ENCODE measurements at regions not wholly inside any gene's neighbourhood (a gene's known extent, or its start where the extent isn't known, plus 50 kb on each side); places are given as distances from the start of the nearest gene placed in this dataset.
"Not testable (repeated sequence)": the region's sequence is repeated elsewhere in the genome, so short reads cannot be mapped to it uniquely, and the experiment has no call there.

DNA sequence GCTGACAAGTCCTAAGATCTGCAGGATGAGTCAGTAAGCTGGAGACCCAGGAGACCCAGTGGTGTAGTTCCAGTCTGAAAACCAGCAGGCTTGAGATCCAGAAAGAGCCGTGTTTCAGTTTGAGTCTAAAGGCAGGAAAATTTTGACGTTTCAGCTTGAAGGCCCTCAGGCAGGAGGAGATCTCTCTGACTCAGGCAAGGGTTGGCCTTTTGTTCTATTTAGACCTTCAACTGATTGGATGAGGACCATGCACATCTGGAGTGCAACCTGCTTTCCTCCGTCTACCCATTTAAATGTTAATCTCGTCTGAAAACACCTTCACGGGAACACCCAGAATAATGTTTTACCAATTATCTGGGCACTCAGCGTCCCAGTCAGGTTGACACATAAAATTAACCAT, 69.5 kb downstream of the NPIPA7 start:
- not testable (repeated sequence) for H3K4me2 ChIP-seq, H3K36me3 ChIP-seq, H3K9me3 ChIP-seq, H3K4me1 ChIP-seq, H4K20me1 ChIP-seq, H3K27ac ChIP-seq, H3K4me3 ChIP-seq, H3K27me3 ChIP-seq, H3K9ac ChIP-seq

- not testable (repeated sequence) for H3K4me3 ChIP-seq, H3K36me3 ChIP-seq, H3K27ac ChIP-seq, H3K4me1 ChIP-seq, H4K20me1 ChIP-seq, H3K27me3 ChIP-seq, H3K9ac ChIP-seq, H3K4me2 ChIP-seq, H3K9me3 ChIP-seq
Observed at GRCh38 chr16:16449712-16450237, 70.8 kb downstream of the NPIPA7 start.

GRCh38 chr16:16451721-16452410, 72.9 kb downstream of the NPIPA7 start:
- H3K36me3 ChIP-seq, H3K4me1 ChIP-seq, H4K20me1 ChIP-seq, H3K4me2 ChIP-seq, H3K9me3 ChIP-seq, H3K9ac ChIP-seq, H3K27ac ChIP-seq, H3K27me3 ChIP-seq, H3K4me3 ChIP-seq: not testable (repeated sequence)

- not testable (repeated sequence) for H3K9me3 ChIP-seq, H3K36me3 ChIP-seq, H3K4me3 ChIP-seq
Observed at GRCh38 chr16:16458579-16458978, 79.6 kb downstream of the NPIPA7 start.

DNA sequence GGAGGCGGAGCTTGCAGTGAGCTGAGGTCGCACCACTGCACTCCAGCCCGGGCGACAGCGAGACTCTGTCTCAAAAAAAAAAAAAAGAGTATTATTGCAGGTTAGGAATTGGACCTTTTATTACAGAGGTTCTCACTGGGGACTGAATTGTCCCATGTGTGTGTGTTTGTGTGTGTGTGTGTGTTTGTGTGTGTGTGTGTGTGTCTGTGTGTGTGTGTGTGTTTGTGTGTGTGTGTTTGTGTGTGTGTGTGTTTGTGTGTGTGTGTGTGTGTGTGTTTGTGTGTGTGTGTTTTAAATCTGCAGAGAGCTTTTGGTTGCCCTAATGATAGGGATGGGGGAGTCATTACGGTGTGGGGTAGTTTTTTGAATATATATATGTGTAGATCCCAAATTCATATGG, 84.9 kb downstream of the NPIPA7 start:
- H4K20me1 ChIP-seq, H3K27me3 ChIP-seq, H3K9me3 ChIP-seq, H3K4me3 ChIP-seq, H3K4me2 ChIP-seq, H3K27ac ChIP-seq, H3K36me3 ChIP-seq, H3K4me1 ChIP-seq, H3K9ac ChIP-seq: not testable (repeated sequence)

More at GRCh38 chr16:16458579-16458978, 79.6 kb downstream of the NPIPA7 start:
- H3K27me3 ChIP-seq, H3K27ac ChIP-seq, H3K4me1 ChIP-seq, H3K9ac ChIP-seq, H4K20me1 ChIP-seq, H3K4me2 ChIP-seq: not testable (repeated sequence)

- not testable (repeated sequence) for H3K27ac ChIP-seq, H3K27me3 ChIP-seq, H3K9ac ChIP-seq, H3K4me3 ChIP-seq, H3K4me2 ChIP-seq, H3K9me3 ChIP-seq, H4K20me1 ChIP-seq, H3K36me3 ChIP-seq, H3K4me1 ChIP-seq
Observed at GRCh38 chr16:16488919-16489318, 110.0 kb downstream of the NPIPA7 start.

- not testable (repeated sequence) for H3K9ac ChIP-seq, H3K4me3 ChIP-seq, H3K27ac ChIP-seq, H3K4me1 ChIP-seq, H3K27me3 ChIP-seq, H3K36me3 ChIP-seq, H3K9me3 ChIP-seq, H3K4me2 ChIP-seq, H4K20me1 ChIP-seq
Observed at GRCh38 chr16:16489466-16489865, 110.5 kb downstream of the NPIPA7 start.

DNA sequence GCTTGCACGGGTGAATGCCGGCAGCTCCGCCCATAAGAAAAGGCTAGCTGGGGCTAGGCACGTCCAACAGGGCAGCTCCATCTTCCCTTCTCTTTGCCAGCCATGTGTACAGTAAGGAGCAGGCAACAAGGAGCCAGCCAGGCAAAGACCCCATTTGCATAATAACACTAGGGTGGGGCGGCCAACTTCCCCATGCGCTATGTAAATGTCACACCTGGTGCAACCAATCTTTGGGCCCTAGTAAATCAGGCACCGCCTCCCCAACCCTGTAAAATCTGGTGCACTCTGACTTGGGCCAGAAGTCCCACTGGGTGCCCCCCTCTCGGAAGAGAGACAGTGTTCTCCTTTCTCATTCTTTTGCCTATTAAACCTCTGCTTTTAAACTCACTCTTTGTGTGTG, 115.2 kb downstream of the NPIPA7 start:
- not testable (repeated sequence) for H3K9me3 ChIP-seq, H4K20me1 ChIP-seq, H3K27ac ChIP-seq, H3K4me2 ChIP-seq, H3K27me3 ChIP-seq, H3K36me3 ChIP-seq, H3K4me1 ChIP-seq, H3K9ac ChIP-seq, H3K4me3 ChIP-seq

DNA sequence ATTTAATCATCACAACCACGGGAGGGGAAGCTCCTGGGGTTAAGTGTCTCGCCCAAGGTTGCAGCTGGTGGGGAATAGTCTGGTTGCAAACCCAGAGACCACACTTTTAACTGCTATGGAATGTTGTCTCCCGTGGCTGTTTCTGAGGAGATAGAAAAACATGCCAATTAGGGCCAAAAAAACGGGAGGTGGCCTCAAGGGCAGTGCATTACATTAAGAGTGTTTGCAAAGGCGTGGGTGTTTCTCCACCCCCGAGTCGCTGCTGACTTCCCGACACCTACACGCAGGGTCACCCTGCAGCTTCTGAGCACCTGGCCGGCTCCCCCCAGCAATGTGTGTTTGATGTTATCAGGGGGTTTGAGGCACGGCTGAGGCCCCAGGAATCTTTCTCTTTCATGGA, 116.1 kb downstream of the NPIPA7 start:
- not testable (repeated sequence) for H3K27ac ChIP-seq, H3K4me3 ChIP-seq, H4K20me1 ChIP-seq, H3K27me3 ChIP-seq, H3K9me3 ChIP-seq, H3K36me3 ChIP-seq, H3K9ac ChIP-seq, H3K4me2 ChIP-seq, H3K4me1 ChIP-seq

GRCh38 chr16:16499875-16500274, 120.9 kb downstream of the NPIPA7 start:
- H3K36me3 ChIP-seq, H3K9me3 ChIP-seq, H4K20me1 ChIP-seq, H3K4me1 ChIP-seq, H3K4me2 ChIP-seq, H3K9ac ChIP-seq, H3K27me3 ChIP-seq, H3K27ac ChIP-seq, H3K4me3 ChIP-seq: not testable (repeated sequence)

GRCh38 chr16:16507041-16507440, 128.1 kb downstream of the NPIPA7 start:
- not testable (repeated sequence) for H3K4me1 ChIP-seq, H3K9me3 ChIP-seq, H4K20me1 ChIP-seq, H3K4me2 ChIP-seq, H3K9ac ChIP-seq, H3K27ac ChIP-seq, H3K36me3 ChIP-seq, H3K27me3 ChIP-seq, H3K4me3 ChIP-seq

DNA sequence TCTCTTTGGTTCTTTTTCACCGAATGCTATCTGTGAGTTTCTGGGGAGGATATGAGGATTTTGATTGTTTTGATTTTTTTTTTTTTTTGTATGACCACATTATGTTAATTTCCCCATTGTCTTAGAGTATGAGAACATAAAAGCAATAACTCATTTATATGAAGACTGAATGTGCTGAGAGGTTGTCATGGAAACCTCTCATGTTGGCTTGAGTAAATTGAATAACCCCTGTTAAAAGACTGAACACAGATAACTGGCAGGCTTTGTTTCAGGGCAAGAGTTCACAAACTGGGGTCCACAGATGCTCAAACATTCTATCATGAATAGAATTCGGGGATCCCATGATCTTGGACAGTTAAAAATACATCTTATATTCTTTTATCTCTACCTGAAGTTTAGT, 129.4 kb downstream of the NPIPA7 start:
- not testable (repeated sequence) for H3K36me3 ChIP-seq, H3K9me3 ChIP-seq, H3K4me2 ChIP-seq, H3K4me1 ChIP-seq, H3K27me3 ChIP-seq, H3K27ac ChIP-seq, H4K20me1 ChIP-seq, H3K4me3 ChIP-seq, H3K9ac ChIP-seq

DNA sequence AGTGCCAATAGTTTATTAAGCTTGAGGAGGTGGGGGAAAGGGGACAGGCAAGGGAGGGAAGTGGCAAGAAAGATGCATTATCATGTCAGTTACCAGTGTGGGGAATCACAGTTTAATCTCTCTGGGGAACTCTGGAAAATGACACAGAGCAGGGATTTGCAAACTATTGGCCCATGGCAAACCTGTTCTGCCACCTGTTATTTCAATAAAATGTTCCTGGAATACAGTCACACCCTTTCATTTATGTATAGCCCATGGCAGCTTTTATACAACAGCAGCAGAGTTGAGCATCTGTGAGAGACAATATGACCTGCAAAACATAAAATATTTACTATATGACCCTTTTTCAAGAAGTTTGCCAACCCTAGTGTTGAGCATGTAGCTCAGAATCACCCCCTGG, 140.5 kb downstream of the NPIPA7 start:
- not testable (repeated sequence) for H3K36me3 ChIP-seq, H3K27ac ChIP-seq, H3K9ac ChIP-seq

GRCh38 chr16:16521239-16522002, 142.5 kb downstream of the NPIPA7 start:
- H3K36me3 ChIP-seq, H3K4me3 ChIP-seq, H3K4me1 ChIP-seq, H3K9ac ChIP-seq, H3K4me2 ChIP-seq, H3K27me3 ChIP-seq, H4K20me1 ChIP-seq, H3K9me3 ChIP-seq, H3K27ac ChIP-seq: not testable (repeated sequence)

More for the DNA sequence above, 140.5 kb downstream of the NPIPA7 start:
- not testable (repeated sequence) for H3K4me2 ChIP-seq, H3K9me3 ChIP-seq, H4K20me1 ChIP-seq, H3K4me3 ChIP-seq, H3K27me3 ChIP-seq, H3K4me1 ChIP-seq

GRCh38 chr16:16526998-16527397, 148.1 kb downstream of the NPIPA7 start:
- not testable (repeated sequence) for H3K9me3 ChIP-seq, H3K4me3 ChIP-seq, H3K4me1 ChIP-seq, H3K9ac ChIP-seq, H4K20me1 ChIP-seq, H3K4me2 ChIP-seq, H3K27me3 ChIP-seq, H3K27ac ChIP-seq, H3K36me3 ChIP-seq
